Activated naive CD8-positive, alpha-beta T cell treated with anti-CD3 and anti-CD28 coated beads, Interleukin-2, amount 50 U/mL, for 24 hours (primary cell): ENCODE measurements at regions not wholly inside any gene's neighbourhood (a gene's known extent, or its start where the extent isn't known, plus 50 kb on each side); places are given as distances from the start of the nearest gene placed in this dataset.

ENCODE experiments used
- ATAC-seq: fragments of 150-1000 bp; cut with Tn5 transposase; one replicate; pipeline ENCODE4 v1.10.0; 2021
- DNase-seq: peaks from one replicate; pipeline ENCODE4 v3.0.0; 2021
- H3K27ac Mint-ChIP-seq: one replicate; pipeline ENCODE4 v1.8.0; 2021; ENCODE audit warnings: mild to moderate bottlenecking, mixed read lengths
- H3K27me3 Mint-ChIP-seq: one replicate; pipeline ENCODE4 v1.8.0; 2021; ENCODE audit warnings: mixed read lengths
- H3K36me3 Mint-ChIP-seq: one replicate; pipeline ENCODE4 v1.8.0; 2021; ENCODE audit warnings: low read depth, mixed read lengths
- H3K4me1 Mint-ChIP-seq: one replicate; pipeline ENCODE4 v1.8.0; 2021; ENCODE audit warnings: mixed read lengths
- H3K4me3 Mint-ChIP-seq: one replicate; pipeline ENCODE4 v1.8.0; 2021; ENCODE audit warnings: mild to moderate bottlenecking, moderate library complexity, mixed read lengths
- H3K9me3 Mint-ChIP-seq: one replicate; pipeline ENCODE4 v1.8.0; 2021; ENCODE audit warnings: mixed read lengths

GRCh38 chr1:234750922-234751627, 141.1 kb upstream of the IRF2BP2 start:
- DNase-seq (no peak), ATAC-seq (no peak)
- Mint-ChIP-seq H3K4me1 (peaks cover 2% of the 10 kb centered on the region), H3K27me3 (no peaks in the 10 kb centered on the region), H3K4me3 (no peak overlapping the region), H3K36me3 (no peaks in the 10 kb centered on the region), H3K9me3 (no peaks in the 10 kb centered on the region), H3K27ac (no peak overlapping the region)

DNA sequence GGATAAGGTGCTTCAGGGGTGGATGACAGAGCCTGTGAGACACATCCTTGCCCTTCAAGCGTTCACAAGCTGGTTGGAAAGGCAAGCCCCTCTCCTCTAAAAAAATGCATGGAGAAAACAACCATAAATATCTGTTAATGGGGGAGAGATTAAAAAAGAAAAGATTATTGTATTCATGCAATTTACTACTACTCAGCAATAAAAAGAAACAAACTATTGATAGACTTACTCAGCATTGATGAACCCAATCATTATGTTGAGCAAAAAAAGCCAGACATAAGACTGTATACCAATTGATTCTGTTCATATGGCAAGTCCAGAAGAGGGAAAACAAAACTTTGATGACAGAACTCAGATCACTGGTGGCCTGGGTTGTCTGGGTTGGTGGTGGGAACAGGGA, 138.7 kb upstream of the IRF2BP2 start:
- no peaks in the 10 kb centered on the region for H3K4me1 Mint-ChIP-seq
- H3K9me3 Mint-ChIP-seq: no peaks in the 10 kb centered on the region
- ATAC-seq (no peak), DNase-seq (no peak)
- no peaks in the 10 kb centered on the region for H3K36me3 Mint-ChIP-seq
- no peak overlapping the region for H3K27ac Mint-ChIP-seq
- no peaks in the 10 kb centered on the region for H3K27me3 Mint-ChIP-seq
- H3K4me3 Mint-ChIP-seq: no peak overlapping the region

DNA sequence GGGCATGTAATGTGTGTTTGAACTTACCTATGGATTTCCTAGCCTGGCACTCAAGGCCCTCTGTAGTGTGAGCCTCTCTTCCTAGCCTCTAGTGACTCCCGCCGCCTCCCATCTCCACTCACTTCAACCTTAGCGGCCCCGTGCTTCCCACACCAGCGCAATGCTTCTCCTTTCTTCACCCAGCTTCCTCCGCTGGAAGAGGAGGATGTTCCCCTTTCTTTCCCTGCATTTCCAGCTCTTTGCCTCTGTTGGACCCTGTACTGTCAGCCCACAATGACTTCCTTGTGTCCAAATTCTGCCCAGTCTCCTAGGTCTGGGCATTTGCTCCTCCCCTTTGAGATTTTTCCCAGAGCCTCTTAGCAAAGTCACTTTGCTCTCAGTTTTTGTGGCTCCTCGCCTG, 138.1 kb upstream of the IRF2BP2 start:
- H3K4me1 Mint-ChIP-seq: no peaks in the 10 kb centered on the region
- H3K4me3 Mint-ChIP-seq: no peak overlapping the region
- DNase-seq (no peak), ATAC-seq (no peak)
- no peak overlapping the region for H3K27ac Mint-ChIP-seq
- no peaks in the 10 kb centered on the region for H3K27me3 Mint-ChIP-seq
- no peaks in the 10 kb centered on the region for H3K9me3 Mint-ChIP-seq
- no peaks in the 10 kb centered on the region for H3K36me3 Mint-ChIP-seq

DNA sequence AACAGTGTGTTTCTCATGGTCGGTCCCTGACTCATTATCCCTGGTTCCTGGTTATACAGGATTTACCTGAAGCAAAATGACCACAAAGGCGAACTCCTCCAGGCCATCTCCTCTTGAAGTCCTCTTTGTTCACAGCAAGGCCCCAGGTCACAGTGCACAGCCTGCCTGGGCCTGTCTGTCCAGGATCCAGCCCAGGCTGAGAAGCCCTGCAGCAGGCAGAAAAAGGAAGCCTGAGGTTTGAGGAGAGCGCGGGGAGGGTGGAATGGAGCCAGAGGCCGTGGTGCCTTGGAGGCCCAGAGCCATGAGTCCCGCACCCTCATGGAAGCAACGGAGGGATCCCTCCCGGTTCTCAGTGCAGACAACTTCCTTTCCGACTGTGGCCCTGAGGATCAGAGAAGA, 136.8 kb upstream of the IRF2BP2 start:
- DNase-seq: no peak
- no peaks in the 10 kb centered on the region for H3K9me3 Mint-ChIP-seq
- no peak overlapping the region for H3K4me3 Mint-ChIP-seq
- no peaks in the 10 kb centered on the region for H3K27me3 Mint-ChIP-seq
- H3K36me3 Mint-ChIP-seq: no peaks in the 10 kb centered on the region
- H3K27ac Mint-ChIP-seq: no peak overlapping the region
- ATAC-seq: no peak
- no peaks in the 10 kb centered on the region for H3K4me1 Mint-ChIP-seq

DNA sequence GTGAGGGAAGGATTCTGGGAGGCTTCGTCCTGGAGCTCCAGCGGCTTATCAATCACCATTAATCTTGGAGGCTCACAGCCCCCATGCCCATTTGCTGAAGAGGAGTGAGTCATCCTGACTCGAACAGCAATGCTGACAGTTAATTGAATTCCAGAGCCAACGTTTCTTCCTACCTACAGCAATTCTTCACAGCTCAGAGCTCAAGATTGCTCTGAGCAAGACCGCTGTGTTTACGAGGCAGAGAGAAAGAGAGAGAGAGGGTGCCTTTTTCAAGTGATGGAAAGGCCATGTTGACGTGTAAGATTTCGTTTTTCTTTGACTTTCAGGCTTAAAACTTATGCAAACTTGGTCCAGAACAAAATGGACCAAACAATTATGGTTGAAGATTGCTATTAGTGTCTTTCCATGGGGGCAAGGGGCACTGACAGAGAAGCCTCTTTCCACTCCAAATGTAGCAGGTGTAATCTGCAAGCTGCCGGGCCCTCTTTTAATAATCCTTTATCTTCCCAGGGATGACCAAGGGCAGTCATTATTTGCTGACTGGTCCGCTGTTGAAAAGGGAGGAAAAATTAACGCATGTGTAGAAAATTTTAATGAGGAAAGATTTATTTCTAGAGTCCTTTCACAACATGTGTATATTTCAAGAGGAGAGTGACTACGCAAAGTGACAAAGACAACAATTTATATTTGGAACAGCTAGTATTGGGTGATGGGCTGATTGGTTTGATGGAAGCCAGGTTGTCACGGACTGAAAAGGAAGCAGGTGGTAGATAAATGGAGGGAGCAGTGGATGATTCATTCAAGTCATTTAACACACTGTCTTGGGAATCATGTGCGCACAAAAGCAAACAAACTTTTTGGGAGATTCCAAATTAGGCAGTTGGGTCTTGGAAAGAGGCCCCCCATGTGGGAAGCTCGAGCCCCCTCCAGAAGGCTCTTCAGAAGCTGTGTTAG, 136.1 kb upstream of the IRF2BP2 start:
- Mint-ChIP-seq H3K27ac (no peak overlapping the region), H3K9me3 (no peaks in the 10 kb centered on the region), H3K36me3 (no peaks in the 10 kb centered on the region), H3K4me3 (no peak overlapping the region), H3K27me3 (no peaks in the 10 kb centered on the region), H3K4me1 (no peaks in the 10 kb centered on the region)
- DNase-seq: no peak
- no peak for ATAC-seq

GRCh38 chr1:234745276-234745675, 135.3 kb upstream of the IRF2BP2 start:
- Mint-ChIP-seq H3K36me3 (no peaks in the 10 kb centered on the region), H3K4me1 (no peaks in the 10 kb centered on the region), H3K27ac (no peak overlapping the region), H3K4me3 (no peak overlapping the region), H3K27me3 (no peaks in the 10 kb centered on the region), H3K9me3 (no peaks in the 10 kb centered on the region)
- DNase-seq (no peak), ATAC-seq (no peak)

DNA sequence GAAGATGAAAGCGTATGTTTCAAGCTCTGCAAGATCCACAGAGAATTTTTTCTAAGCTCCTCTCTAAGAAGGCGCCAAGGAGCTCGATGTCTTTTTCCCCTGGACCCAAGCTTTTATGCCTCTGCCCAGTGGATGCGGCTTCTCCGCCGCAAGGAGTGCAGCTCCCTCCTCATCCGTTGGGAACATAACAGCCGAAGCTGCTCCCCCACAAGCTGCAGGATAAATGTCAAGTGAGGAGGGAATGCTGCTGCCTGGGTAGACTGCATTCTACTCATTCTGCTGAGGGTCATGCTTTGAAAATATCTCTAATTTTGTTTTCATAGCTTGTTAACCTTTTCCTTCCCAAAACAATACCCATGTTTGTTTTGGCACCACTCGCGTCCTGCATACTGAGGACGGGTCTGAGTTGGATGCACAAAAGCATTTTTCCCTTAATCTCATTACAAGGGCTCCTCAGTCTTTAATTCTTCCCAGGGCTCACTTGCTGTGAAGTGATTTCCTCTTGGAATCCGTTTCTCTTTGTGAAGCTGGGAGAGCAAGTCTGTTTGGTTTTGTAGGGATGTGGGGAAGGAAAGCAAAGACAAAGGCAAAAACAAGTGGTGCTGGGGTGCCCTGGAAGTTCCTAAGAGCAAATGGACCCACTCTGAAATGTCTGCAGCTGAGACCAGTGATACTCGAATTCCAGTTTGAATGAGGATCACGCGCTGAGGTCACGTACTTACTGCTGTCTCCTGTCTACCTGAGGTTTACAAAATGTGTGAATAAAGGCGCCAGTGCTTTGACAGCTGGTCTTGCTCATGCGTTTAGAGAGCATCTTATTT, 134.0 kb upstream of the IRF2BP2 start:
- Mint-ChIP-seq H3K27ac (no peak overlapping the region), H3K9me3 (no peaks in the 10 kb centered on the region), H3K4me3 (no peak overlapping the region), H3K27me3 (no peaks in the 10 kb centered on the region), H3K36me3 (no peaks in the 10 kb centered on the region), H3K4me1 (no peaks in the 10 kb centered on the region)
- ATAC-seq: no peak
- DNase-seq: no peak

DNA sequence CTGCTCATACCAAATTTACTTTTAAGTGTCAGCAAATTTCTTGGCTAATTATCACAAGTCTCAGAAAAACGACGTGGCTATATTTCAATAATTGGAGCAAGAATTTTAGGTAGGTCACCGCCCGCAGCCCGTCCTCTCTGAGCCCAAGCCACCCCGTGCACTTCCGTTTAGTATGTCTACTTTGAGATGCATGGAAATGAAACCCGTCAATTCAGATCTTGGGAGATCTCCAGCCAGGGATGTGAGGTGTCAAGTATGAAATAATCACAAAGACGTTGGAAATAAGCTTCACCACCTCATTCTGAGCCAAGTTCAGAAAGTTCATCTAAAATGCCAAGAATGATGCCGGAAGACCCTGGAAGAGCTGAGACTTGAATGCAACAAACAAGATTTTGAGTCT, 132.6 kb upstream of the IRF2BP2 start:
- H3K9me3 Mint-ChIP-seq: no peaks in the 10 kb centered on the region

DNA sequence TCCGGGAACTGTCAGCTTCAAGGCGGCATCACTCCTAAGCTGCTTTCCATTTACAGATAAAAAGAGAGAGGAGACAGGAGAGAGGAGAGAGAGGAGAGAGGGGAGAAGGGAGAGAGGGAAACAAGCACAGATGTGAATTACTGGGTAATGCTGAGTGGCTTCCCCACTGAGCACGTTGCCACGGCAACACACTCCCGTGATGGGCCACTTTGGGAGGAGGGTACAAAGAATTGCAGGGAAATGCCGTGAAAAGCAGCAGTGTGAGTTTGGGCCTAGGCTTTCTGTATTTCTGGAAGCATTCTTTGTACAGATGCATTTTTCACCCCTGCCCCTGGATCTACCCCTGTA, 128.0 kb upstream of the IRF2BP2 start:
- no peak for ATAC-seq
- H3K27ac Mint-ChIP-seq: no peak overlapping the region
- peaks cover 8% of the 10 kb centered on the region for H3K4me1 Mint-ChIP-seq
- no peaks in the 10 kb centered on the region for H3K27me3 Mint-ChIP-seq
- no peak overlapping the region for H3K4me3 Mint-ChIP-seq
- H3K9me3 Mint-ChIP-seq: no peaks in the 10 kb centered on the region
- DNase-seq: no peak
- no peaks in the 10 kb centered on the region for H3K36me3 Mint-ChIP-seq

More for the DNA sequence above, 132.6 kb upstream of the IRF2BP2 start:
- Mint-ChIP-seq H3K27me3 (no peaks in the 10 kb centered on the region), H3K4me1 (no peaks in the 10 kb centered on the region), H3K36me3 (no peaks in the 10 kb centered on the region), H3K27ac (no peak overlapping the region), H3K4me3 (no peak overlapping the region)
- no peak for DNase-seq
- ATAC-seq: no peak

GRCh38 chr1:234735916-234736315, 125.9 kb upstream of the IRF2BP2 start:
- Mint-ChIP-seq H3K27me3 (no peaks in the 10 kb centered on the region), H3K4me1 (peaks cover 29% of the 10 kb centered on the region), H3K27ac (no peak overlapping the region), H3K36me3 (no peaks in the 10 kb centered on the region), H3K4me3 (no peak overlapping the region), H3K9me3 (no peaks in the 10 kb centered on the region)
- ATAC-seq (no peak), DNase-seq (no peak)

DNA sequence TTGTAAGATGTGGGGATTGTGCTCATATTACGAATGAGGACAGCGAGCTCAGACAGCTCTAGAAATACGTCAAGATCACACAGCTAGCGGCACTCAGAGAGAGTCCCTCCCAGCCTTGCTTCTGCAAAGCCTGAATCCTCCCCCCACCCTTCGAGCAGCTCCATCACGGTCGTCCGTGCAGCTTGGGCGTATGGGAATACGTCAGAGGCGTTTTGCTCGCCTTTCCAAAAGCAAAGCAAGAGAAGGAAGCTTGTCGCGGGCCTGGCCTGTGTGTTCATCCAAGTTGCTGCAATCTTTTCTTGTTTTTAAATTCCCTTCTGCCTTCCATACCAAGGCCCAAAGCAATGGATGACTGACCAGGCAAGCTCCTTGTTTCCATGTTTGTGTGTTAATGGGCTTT, 125.5 kb upstream of the IRF2BP2 start:
- DNase-seq (no peak), ATAC-seq (no peak)
- H3K9me3 Mint-ChIP-seq: no peaks in the 10 kb centered on the region
- no peak overlapping the region for H3K27ac Mint-ChIP-seq
- no peak overlapping the region for H3K4me3 Mint-ChIP-seq
- H3K27me3 Mint-ChIP-seq: no peaks in the 10 kb centered on the region
- H3K4me1 Mint-ChIP-seq: peaks cover 33% of the 10 kb centered on the region
- H3K36me3 Mint-ChIP-seq: no peaks in the 10 kb centered on the region

- ATAC-seq (no peak), DNase-seq (no peak)
- Mint-ChIP-seq H3K36me3 (no peaks in the 10 kb centered on the region), H3K4me3 (no peak overlapping the region), H3K4me1 (peaks cover 39% of the 10 kb centered on the region), H3K9me3 (no peaks in the 10 kb centered on the region), H3K27ac (no peak overlapping the region), H3K27me3 (no peaks in the 10 kb centered on the region)
Observed at GRCh38 chr1:234734869-234735268, 124.9 kb upstream of the IRF2BP2 start.

- Mint-ChIP-seq H3K4me1 (peaks cover 44% of the 10 kb centered on the region), H3K4me3 (no peak overlapping the region), H3K27ac (no peak overlapping the region), H3K27me3 (no peaks in the 10 kb centered on the region), H3K9me3 (no peaks in the 10 kb centered on the region), H3K36me3 (no peaks in the 10 kb centered on the region)
- ATAC-seq (no peak), DNase-seq (no peak)
Observed at GRCh38 chr1:234734412-234734835, 124.4 kb upstream of the IRF2BP2 start.

DNA sequence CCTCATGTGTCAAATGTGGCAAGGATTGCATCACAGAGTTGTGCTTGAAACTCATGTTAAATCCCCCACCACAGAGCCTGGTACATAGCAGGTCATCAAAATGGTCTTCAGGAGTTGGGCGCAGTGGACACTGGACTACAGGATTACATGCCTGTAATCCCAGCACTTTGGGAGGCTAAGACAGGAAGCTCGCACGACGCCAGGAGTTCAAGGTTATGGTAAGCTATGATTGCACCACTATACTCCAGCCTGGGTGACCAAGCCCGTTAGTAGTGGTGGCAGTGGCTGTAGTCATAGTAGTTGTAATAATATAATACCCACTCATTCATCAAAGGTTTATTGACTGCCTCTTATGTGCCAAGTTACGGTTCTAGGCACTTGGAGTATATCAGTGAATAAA, 123.4 kb upstream of the IRF2BP2 start:
- Mint-ChIP-seq H3K27me3 (no peaks in the 10 kb centered on the region), H3K4me3 (no peak overlapping the region), H3K4me1 (peaks cover 52% of the 10 kb centered on the region)

More for the DNA sequence above, 123.4 kb upstream of the IRF2BP2 start:
- no peak for DNase-seq
- Mint-ChIP-seq H3K27ac (no peak overlapping the region), H3K9me3 (no peaks in the 10 kb centered on the region), H3K36me3 (no peaks in the 10 kb centered on the region)
- no peak for ATAC-seq
